Breast epithelium (tissue), 3 donors: ENCODE measurements at regions not wholly inside any gene's neighbourhood (a gene's known extent, or its start where the extent isn't known, plus 50 kb on each side); places are given as distances from the start of the nearest gene placed in this dataset.

Experiments
- CTCF ChIP-seq, 3 donors: fragments of 450-650 bp; IDR thresholded peaks; one replicate each; pipeline ENCODE4 v1.5.1; 2016 to 2017; ENCODE audit warnings: antibody characterized with exemption in 3 of 3, mild to moderate bottlenecking in 3 of 3, moderate library complexity in 3 of 3
- POLR2A ChIP-seq: fragments of 450-650 bp; IDR thresholded peaks from one replicate; pipeline ENCODE4 v1.6.1; 2016; ENCODE audit warnings: antibody characterized with exemption, mild to moderate bottlenecking, moderate library complexity
- POLR2AphosphoS5 ChIP-seq, 3 donors: sonication (generic); formaldehyde crosslinking; IDR thresholded peaks; one replicate each; pipeline ENCODE4 v1.6.1; 2017; ENCODE audit warnings: antibody characterized with exemption in 3 of 3

- TF ChIP-seq CTCF (IDR thresholded peaks at IDR 0.05) (no peak), POLR2AphosphoS5 (IDR thresholded peaks at IDR 0.05) (no peak), POLR2A (no peak)
Observed at GRCh38 chr6:18562726-18563125, 175.6 kb downstream of the RNF144B start.
